GM23248 (cell line): ENCODE measurements at regions not wholly inside any gene's neighbourhood (a gene's known extent, or its start where the extent isn't known, plus 50 kb on each side); places are given as distances from the start of the nearest gene placed in this dataset.

Experiments
- DNase-seq: peaks from one replicate; pipeline ENCODE4 v3.0.0-alpha.2; 2015
- H2AFZ ChIP-seq: fragments of 200-600 bp; sonication (generic); 2 replicates; pipeline ENCODE4 v1.6.1; 2016; ENCODE audit warnings: antibody characterized with exemption
- H3F3A ChIP-seq: fragments of 200-600 bp; sonication (generic); 2 replicates; pipeline ENCODE4 v1.6.1; 2016; ENCODE audit warnings: mild to moderate bottlenecking, antibody characterized with exemption, mixed run types; ENCODE audit not compliant: insufficient read depth
- H3K27ac ChIP-seq: fragments of 200-600 bp; sonication (generic); 2 replicates; pipeline ENCODE4 v1.5.1; 2016; ENCODE audit warnings: mild to moderate bottlenecking
- H3K27me3 ChIP-seq: fragments of 200-600 bp; sonication (generic); replicated peaks from 2 replicates; pipeline ENCODE4 v1.6.1; 2016; ENCODE audit warnings: mild to moderate bottlenecking; ENCODE audit not compliant: insufficient read depth
- H3K36me3 ChIP-seq: fragments of 200-600 bp; sonication (generic); 2 replicates; pipeline ENCODE4 v1.6.1; 2016; ENCODE audit warnings: low read depth, mild to moderate bottlenecking
- H3K4me1 ChIP-seq: fragments of 200-600 bp; sonication (generic); 2 replicates; pipeline ENCODE4 v1.6.1; 2016; ENCODE audit warnings: mild to moderate bottlenecking; ENCODE audit not compliant: insufficient read depth
- H3K4me2 ChIP-seq: fragments of 200-600 bp; sonication (generic); one replicate; pipeline ENCODE4 v1.6.1; 2016; ENCODE audit warnings: mild to moderate bottlenecking; ENCODE audit not compliant: unreplicated experiment
- H3K4me3 ChIP-seq: fragments of 200-600 bp; sonication (generic); 2 replicates; pipeline ENCODE4 v1.5.1; 2016; ENCODE audit warnings: mild to moderate bottlenecking
- H3K79me2 ChIP-seq: fragments of 200-600 bp; sonication (generic); 2 replicates; pipeline ENCODE4 v1.6.1; 2016; ENCODE audit warnings: mild to moderate bottlenecking; ENCODE audit not compliant: insufficient read depth
- H3K9ac ChIP-seq: fragments of 200-600 bp; sonication (generic); 2 replicates; pipeline ENCODE4 v1.6.1; 2016; ENCODE audit warnings: mild to moderate bottlenecking
- H3K9me2 ChIP-seq: fragments of 200-600 bp; sonication (generic); 2 replicates; pipeline ENCODE4 v1.6.1; 2016; ENCODE audit warnings: mixed run types, mild to moderate bottlenecking, moderate library complexity; ENCODE audit not compliant: insufficient read depth
- H3K9me3 ChIP-seq: fragments of 200-600 bp; sonication (generic); one replicate; pipeline ENCODE4 v1.6.1; 2017; ENCODE audit warnings: low read depth
- H4K20me1 ChIP-seq: fragments of 200-600 bp; sonication (generic); 2 replicates; pipeline ENCODE4 v1.6.0; 2016; ENCODE audit not compliant: insufficient read depth
- EZH2 ChIP-seq: fragments of 200-600 bp; sonication (generic); IDR thresholded peaks from 2 replicates; pipeline ENCODE4 v1.6.1; 2018; ENCODE audit warnings: antibody characterized with exemption, mild to moderate bottlenecking; ENCODE audit not compliant: insufficient read depth, poor library complexity, severe bottlenecking
- EZH2phosphoT487 ChIP-seq: fragments of 200-600 bp; sonication (generic); IDR thresholded peaks from 2 replicates; pipeline ENCODE4 v1.6.1; 2018; ENCODE audit warnings: antibody characterized with exemption, moderate library complexity, mild to moderate bottlenecking, low read depth; ENCODE audit not compliant: insufficient read depth
- WGBS, 2 experiments: methylation state at CpG; one replicate each; pipeline ENCODE4 v1.1.6; 2015 to 2017; ENCODE audit warnings: low lambda C conversion rate in 2 of 2, low coverage in 1 of 2; ENCODE audit errors: missing lambda C conversion rate in 2 of 2; 5-methylcytosine and 5-hydroxymethylcytosine counted together
- in situ Hi-C: fragments of 300-500 bp; cut with MboI; formaldehyde crosslinking; loops from 2 replicates; pipeline ENCODE4 v1.15.0; 2020

- Histone ChIP-seq H3K9ac (no peak overlapping the region), H3F3A (no peaks in the 10 kb centered on the region), H4K20me1 (no peaks in the 10 kb centered on the region), H3K79me2 (no peaks in the 10 kb centered on the region), H3K4me3 (no peak overlapping the region), H3K27me3 (no peaks in the 10 kb centered on the region), H3K27ac (no peak overlapping the region), H3K4me1 (no peaks in the 10 kb centered on the region), H3K9me2 (no peaks in the 10 kb centered on the region), H3K9me3 (no peaks in the 10 kb centered on the region), H3K4me2 (no peak overlapping the region), H2AFZ (no peak overlapping the region), H3K36me3 (no peaks in the 10 kb centered on the region)
- no peak for DNase-seq
- TF ChIP-seq EZH2 (no peak), EZH2phosphoT487 (no peak)
- in situ Hi-C loops = no loop called here
- 9 to 21% methylated on average over 4 of the region's 4 CpGs for WGBS, 2 experiments
Measured at GRCh38 chr3:87615506-87615905, 339.1 kb upstream of the POU1F1 start.

- H3K36me3 ChIP-seq = no peaks in the 10 kb centered on the region
- H3F3A ChIP-seq = no peaks in the 10 kb centered on the region
- H3K4me1 ChIP-seq = no peaks in the 10 kb centered on the region
- H3K4me3 ChIP-seq = no peak overlapping the region
- 61 to 68% methylated on average over 4 of the region's 4 CpGs for WGBS, 2 experiments
- no peak overlapping the region for H3K27ac ChIP-seq
- H3K27me3 ChIP-seq = no peaks in the 10 kb centered on the region
- in situ Hi-C loops = no loop called here
- TF ChIP-seq EZH2 (no peak), EZH2phosphoT487 (no peak)
- H3K4me2 ChIP-seq = no peak overlapping the region
- H3K9me2 ChIP-seq = no peaks in the 10 kb centered on the region
- no peaks in the 10 kb centered on the region for H3K9me3 ChIP-seq
- no peak overlapping the region for H3K9ac ChIP-seq
- H2AFZ ChIP-seq = no peak overlapping the region
- H4K20me1 ChIP-seq = no peaks in the 10 kb centered on the region
- no peaks in the 10 kb centered on the region for H3K79me2 ChIP-seq
- DNase-seq = no peak
Measured at GRCh38 chr3:87614998-87615397, 338.6 kb upstream of the POU1F1 start.

DNA sequence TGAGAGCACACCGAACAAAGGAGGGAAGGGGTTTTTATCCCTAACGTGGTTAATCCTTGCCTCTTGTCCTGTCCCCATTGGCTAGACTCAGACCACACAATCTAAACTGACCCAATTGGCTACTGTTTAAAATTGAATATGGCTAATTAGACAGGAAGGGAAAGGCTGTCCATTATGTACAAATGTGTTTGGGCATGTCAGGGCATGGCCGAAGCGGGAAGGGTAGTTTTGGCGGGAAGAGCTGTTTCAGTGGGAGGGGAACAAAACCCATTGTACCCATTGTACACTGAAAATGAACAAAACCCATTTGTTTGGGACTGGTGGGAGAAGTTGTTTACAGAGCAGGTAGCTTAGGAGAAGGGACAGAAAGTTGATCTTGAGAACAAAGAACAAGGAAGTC, 330.9 kb upstream of the POU1F1 start:
- Histone ChIP-seq H4K20me1 (no peaks in the 10 kb centered on the region), H2AFZ (no peak overlapping the region), H3K4me2 (no peak overlapping the region), H3K27ac (no peak overlapping the region), H3K4me1 (no peaks in the 10 kb centered on the region), H3K9ac (no peak overlapping the region), H3K9me2 (no peaks in the 10 kb centered on the region), H3K4me3 (no peak overlapping the region), H3F3A (no peaks in the 10 kb centered on the region), H3K9me3 (no peaks in the 10 kb centered on the region), H3K27me3 (peaks cover under 1% of the 10 kb centered on the region; the same call in 1 of the 2 replicates), H3K36me3 (no peaks in the 10 kb centered on the region), H3K79me2 (no peaks in the 10 kb centered on the region)
- in situ Hi-C loops = no loop called here
- WGBS, 2 experiments = 42 to 45% methylated on average over 5 of the region's 5 CpGs
- no peak for DNase-seq
- no peak for TF ChIP-seq EZH2
- no peak for TF ChIP-seq EZH2phosphoT487

- Histone ChIP-seq H3K4me1 (no peaks in the 10 kb centered on the region), H3K9ac (no peak overlapping the region), H3K4me3 (no peak overlapping the region), H4K20me1 (no peaks in the 10 kb centered on the region), H3K27me3 (no peaks in the 10 kb centered on the region), H3K79me2 (no peaks in the 10 kb centered on the region), H3F3A (no peaks in the 10 kb centered on the region), H3K27ac (no peak overlapping the region), H3K9me2 (no peaks in the 10 kb centered on the region), H3K9me3 (no peaks in the 10 kb centered on the region), H3K4me2 (no peak overlapping the region), H3K36me3 (no peaks in the 10 kb centered on the region), H2AFZ (no peak overlapping the region)
- in situ Hi-C loops = no loop called here
- TF ChIP-seq EZH2 (no peak), EZH2phosphoT487 (no peak)
- WGBS, 2 experiments = 16 to 19% methylated on average over 4 of the region's 4 CpGs
- no peak for DNase-seq
Measured at GRCh38 chr3:87595798-87596197, 319.4 kb upstream of the POU1F1 start.

GRCh38 chr3:87581240-87581639, 304.9 kb upstream of the POU1F1 start:
- Histone ChIP-seq H3K4me1 (no peaks in the 10 kb centered on the region), H3K4me2 (no peak overlapping the region), H3K79me2 (no peaks in the 10 kb centered on the region), H3K27me3 (no peaks in the 10 kb centered on the region), H3F3A (no peaks in the 10 kb centered on the region), H3K36me3 (no peaks in the 10 kb centered on the region), H3K9me3 (no peaks in the 10 kb centered on the region), H3K9me2 (no peaks in the 10 kb centered on the region), H3K9ac (no peak overlapping the region), H3K27ac (no peak overlapping the region), H4K20me1 (no peaks in the 10 kb centered on the region), H3K4me3 (no peak overlapping the region), H2AFZ (no peak overlapping the region)
- WGBS, 2 experiments = 0% methylated on average over 1 of the region's 1 CpG
- TF ChIP-seq EZH2phosphoT487 (no peak), EZH2 (no peak)
- in situ Hi-C loops = no loop called here
- no peak for DNase-seq
